Stimulated activated CD8-positive, alpha-beta memory T cell treated with anti-CD3 and anti-CD28 coated beads, Interleukin-15, amount 100 ng/mL, for 48 hours (primary cell): ENCODE measurements at regions not wholly inside any gene's neighbourhood (a gene's known extent, or its start where the extent isn't known, plus 50 kb on each side); places are given as distances from the start of the nearest gene placed in this dataset.
"Not testable (repeated sequence)": the region's sequence is repeated elsewhere in the genome, so short reads cannot be mapped to it uniquely, and the experiment has no call there.

Experiments used
- DNase-seq, 2 donors: peaks; one replicate each; pipeline ENCODE4 v3.0.0-alpha.2; 2020; ENCODE audit warnings: low read depth in 2 of 2

- DNase-seq, result no peak
These were observed 68.7 kb upstream of the PAX7 start for GRCh38 chr1:18561967-18562366.

DNA sequence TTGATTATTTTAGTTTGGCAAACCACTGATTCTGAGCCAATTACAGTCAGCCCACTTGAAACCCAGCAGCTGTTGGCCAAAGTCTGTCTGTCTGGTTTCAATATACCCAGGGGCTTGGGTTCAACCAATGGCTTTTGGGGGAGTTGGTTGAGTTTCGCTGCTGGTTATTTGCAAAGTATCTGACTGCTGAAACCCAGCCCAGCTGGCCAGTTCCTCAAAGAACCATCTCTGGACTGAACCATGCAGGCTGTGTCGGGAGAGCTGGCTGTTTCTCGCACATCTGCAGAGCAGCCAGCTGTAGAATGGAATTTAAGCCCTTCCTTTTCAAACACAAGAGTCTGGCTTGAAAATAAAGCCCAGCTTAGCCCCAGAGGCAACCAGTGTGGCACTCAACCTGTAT, 66.0 kb upstream of the PAX7 start:
- no peak for DNase-seq

- DNase-seq, result no peak
These were observed 65.3 kb upstream of the PAX7 start for GRCh38 chr1:18565321-18565720.

- no peak for DNase-seq
These were observed 62.2 kb upstream of the PAX7 start for GRCh38 chr1:18568489-18568888.

DNA sequence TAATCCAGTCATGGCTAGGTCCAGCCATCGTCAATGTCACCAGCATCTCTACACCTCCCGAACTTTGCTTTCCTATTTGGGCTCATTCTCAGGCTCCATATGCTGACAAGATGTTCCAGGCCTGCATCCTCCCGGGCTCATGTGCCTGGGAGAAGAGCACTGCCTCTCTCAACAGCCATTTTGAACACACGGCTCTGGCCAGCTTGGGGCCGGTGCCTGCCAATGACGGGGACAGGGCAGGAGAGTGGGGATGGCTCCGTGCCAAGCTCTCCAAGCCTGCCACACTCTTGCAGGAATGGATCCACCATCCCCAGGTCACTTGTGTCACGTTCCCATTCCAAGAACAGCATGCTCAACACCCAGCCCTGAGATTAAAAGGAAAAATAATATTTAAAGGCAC, 61.4 kb upstream of the PAX7 start:
- no peak for DNase-seq

DNA sequence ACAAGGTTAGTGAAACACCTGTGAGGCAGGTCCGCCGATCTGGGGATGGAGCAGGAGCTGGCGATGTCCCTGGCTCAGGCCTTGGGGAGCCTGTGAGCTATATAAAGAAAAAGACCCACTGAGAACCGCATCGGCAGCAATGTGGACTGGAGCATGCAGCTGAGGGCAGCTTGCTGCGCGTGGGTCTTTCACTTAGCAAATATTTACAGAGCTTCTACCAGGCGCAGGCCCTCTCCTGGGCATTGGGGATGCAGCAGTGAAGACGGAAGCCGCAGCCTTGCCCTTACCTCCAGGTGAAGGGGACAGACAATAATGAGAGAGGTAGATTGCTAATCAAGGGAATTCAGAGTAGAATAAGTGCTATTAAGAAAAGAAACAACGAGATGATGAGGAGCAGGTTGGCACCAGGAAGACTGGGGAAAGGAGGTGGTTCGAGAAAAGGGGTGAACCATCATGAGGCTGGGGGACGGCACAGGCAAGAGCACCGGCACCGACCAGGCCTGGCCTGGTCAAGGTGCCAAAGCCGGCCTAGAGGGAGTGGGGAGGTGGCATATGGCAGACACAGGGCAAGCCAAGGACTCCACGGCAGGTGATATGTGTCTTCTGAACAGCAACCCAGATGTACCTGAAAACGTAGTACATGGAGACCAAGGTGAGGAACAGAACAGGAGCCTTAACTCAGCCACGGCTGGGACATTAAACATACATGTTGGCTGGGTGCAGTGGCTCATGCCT, 60.7 kb upstream of the PAX7 start:
- no peak for DNase-seq

DNA sequence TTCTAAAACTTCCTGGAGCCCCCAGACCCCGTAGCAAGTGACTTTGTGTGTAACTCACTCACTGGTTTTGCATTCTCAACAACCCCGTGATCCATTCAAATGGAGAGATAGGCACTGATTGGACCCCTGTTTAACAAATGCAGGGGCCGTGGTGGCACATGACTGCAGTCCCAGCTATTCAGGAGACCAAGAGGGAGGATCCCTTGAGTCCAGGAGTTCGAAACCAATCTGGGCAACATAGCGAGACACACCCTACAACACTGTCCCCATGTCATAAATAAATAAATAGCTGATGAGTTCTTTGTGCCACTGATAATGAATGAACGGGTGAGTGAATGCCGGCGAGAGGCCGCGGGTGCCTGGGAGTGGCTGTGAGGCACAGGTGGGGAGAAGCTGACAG, 59.4 kb upstream of the PAX7 start:
- no peak for DNase-seq

DNA sequence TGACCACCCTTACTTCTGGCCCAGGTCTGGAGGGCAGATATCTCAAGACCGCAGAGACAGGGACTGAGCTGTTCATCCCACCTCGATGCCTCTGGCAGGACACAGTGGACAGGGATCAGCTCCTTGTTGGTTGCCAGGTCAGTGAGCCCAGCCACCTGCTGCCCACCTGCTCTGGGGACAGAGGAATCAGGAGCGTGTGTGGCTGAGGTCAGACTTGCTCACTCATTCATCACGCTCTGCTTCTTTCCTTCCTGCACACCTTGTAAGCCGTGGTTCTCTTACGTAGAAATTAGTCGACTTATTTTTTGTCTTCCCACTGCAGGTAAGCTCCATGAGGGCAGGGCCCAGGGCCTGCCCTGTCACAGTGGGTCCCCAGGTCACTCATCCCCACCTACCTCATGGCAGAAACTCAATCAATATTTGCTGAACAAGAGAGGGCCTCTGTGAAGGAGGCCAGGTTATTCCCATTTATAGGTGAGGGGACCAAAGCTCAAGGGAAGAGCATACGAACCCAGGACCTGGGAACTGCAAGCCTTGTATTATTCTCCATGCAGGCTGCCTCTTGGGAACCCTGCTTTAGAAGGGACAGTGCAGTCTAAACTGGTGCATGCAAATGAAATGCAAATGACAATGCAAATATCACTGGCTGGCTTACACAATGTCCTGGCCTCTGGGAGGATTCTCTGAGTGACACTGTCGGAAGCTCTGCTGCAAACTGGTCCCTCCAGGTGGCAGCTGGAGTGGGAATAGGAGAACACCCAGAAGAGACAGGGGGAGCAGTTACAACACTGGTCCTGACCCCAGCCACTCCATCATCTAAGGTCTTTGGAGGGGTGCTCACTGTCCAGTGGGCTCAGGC, 58.4 kb upstream of the PAX7 start:
- DNase-seq, result no peak

- no peak for DNase-seq
These were observed 57.5 kb upstream of the PAX7 start for GRCh38 chr1:18573170-18573569.

GRCh38 chr1:18574754-18575153, 55.9 kb upstream of the PAX7 start:
- DNase-seq, result no peak

GRCh38 chr1:18575620-18576019, 55.0 kb upstream of the PAX7 start:
- DNase-seq, result peak in 1 of 2 donors; percentile 14

- no peak for DNase-seq
These were observed 52.4 kb upstream of the PAX7 start for GRCh38 chr1:18578271-18578670.

GRCh38 chr1:18579267-18579666, 51.4 kb upstream of the PAX7 start:
- DNase-seq, result not testable (repeated sequence)

DNA sequence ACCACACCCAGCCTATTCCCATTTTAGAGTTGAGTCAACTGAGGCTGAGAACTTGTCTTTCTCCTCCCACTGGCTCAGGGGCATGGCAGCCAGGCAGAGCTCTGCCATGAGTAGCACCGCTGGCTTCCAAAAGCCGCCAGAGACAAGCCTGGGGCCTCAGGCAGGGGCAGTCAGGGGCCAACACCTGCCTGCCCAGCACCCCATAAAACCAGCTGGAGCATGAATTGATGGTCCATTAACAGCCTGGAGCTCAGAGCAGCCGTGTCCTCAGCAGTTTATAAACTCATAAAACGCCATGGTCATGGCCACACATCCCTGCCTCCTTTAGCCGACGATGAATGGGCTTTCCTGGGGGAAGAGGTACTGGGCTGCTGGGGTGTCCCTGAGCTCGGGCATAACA, 50.6 kb upstream of the PAX7 start:
- no peak for DNase-seq

- DNase-seq, result no peak
These were observed 49.8 kb upstream of the PAX7 start for GRCh38 chr1:18580691-18581419.
